GM19467 (cell line): ENCODE measurements at regions not wholly inside any gene's neighbourhood (a gene's known extent, or its start where the extent isn't known, plus 50 kb on each side); places are given as distances from the start of the nearest gene placed in this dataset.

ENCODE experiments used
- ATAC-seq: cut with Tn5 transposase; IDR thresholded peaks from one replicate; pipeline ENCODE4 v1.9.1; 2021; ENCODE audit warnings: mild to moderate bottlenecking, moderate library complexity; ENCODE audit not compliant: unreplicated experiment

GRCh38 chr15:70198441-70199123 lies 100.9 kb upstream of the TLE3 start:
- no peak for ATAC-seq

GRCh38 chr15:70197945-70198361 lies 100.2 kb upstream of the TLE3 start:
- no peak for ATAC-seq

- no peak for ATAC-seq
Measured at GRCh38 chr15:70197318-70197944, 99.7 kb upstream of the TLE3 start.

- peak; percentile 64 for ATAC-seq
Measured at GRCh38 chr15:70196372-70197316, 98.9 kb upstream of the TLE3 start.

GRCh38 chr15:70195587-70196305 lies 98.0 kb upstream of the TLE3 start:
- ATAC-seq = no peak

GRCh38 chr15:70195171-70195570 lies 97.5 kb upstream of the TLE3 start:
- ATAC-seq = no peak

- no peak for ATAC-seq
Measured at GRCh38 chr15:70194266-70194665, 96.5 kb upstream of the TLE3 start.

GRCh38 chr15:70193734-70194133 lies 96.0 kb upstream of the TLE3 start:
- no peak for ATAC-seq

- ATAC-seq = no peak
Measured at GRCh38 chr15:70192490-70192889, 94.8 kb upstream of the TLE3 start.

GRCh38 chr15:70192041-70192440 lies 94.3 kb upstream of the TLE3 start:
- no peak for ATAC-seq

GRCh38 chr15:70190965-70191364 lies 93.2 kb upstream of the TLE3 start:
- ATAC-seq = no peak

GRCh38 chr15:70189826-70190695 lies 92.3 kb upstream of the TLE3 start:
- no peak for ATAC-seq

GRCh38 chr15:70188286-70188685 lies 90.6 kb upstream of the TLE3 start:
- no peak for ATAC-seq

- no peak for ATAC-seq
Measured at GRCh38 chr15:70187331-70187730, 89.6 kb upstream of the TLE3 start.

- ATAC-seq = no peak
Measured at GRCh38 chr15:70186152-70186551, 88.4 kb upstream of the TLE3 start.

GRCh38 chr15:70185251-70185711 lies 87.6 kb upstream of the TLE3 start:
- ATAC-seq = no peak

- no peak for ATAC-seq
Measured at GRCh38 chr15:70182858-70183695, 85.4 kb upstream of the TLE3 start.

GRCh38 chr15:70181626-70182255 lies 84.0 kb upstream of the TLE3 start:
- no peak for ATAC-seq
